ENCODE measurements at regions not wholly inside any gene's neighbourhood (a gene's known extent, or its start where the extent isn't known, plus 50 kb on each side); places are given as distances from the start of the nearest gene placed in this dataset.

- TF ChIP-seq CTCF (IDR thresholded peaks at IDR 0.05; ENCODE audit: low read depth, low read length), result no peak
- no peak overlapping the region for H3K4me3 ChIP-seq (ENCODE audit: low read depth, low read length)
Observed at GRCh38 chr14:85241022-85241855, 288.7 kb upstream of the FLRT2 start.

GRCh38 chr14:85242666-85243065, 287.3 kb upstream of the FLRT2 start:
- no peak overlapping the region for H3K4me3 ChIP-seq (ENCODE audit: low read depth, low read length)
- TF ChIP-seq CTCF (IDR thresholded peaks at IDR 0.05; ENCODE audit: low read depth, low read length), result no peak

- TF ChIP-seq CTCF (IDR thresholded peaks at IDR 0.05; ENCODE audit: low read depth, low read length), result no peak
- no peak overlapping the region for H3K4me3 ChIP-seq (ENCODE audit: low read depth, low read length)
Observed at GRCh38 chr14:85243321-85243720, 286.6 kb upstream of the FLRT2 start.

GRCh38 chr14:85247071-85247470, 282.9 kb upstream of the FLRT2 start:
- no peak overlapping the region for H3K4me3 ChIP-seq (ENCODE audit: low read depth, low read length)
- TF ChIP-seq CTCF (IDR thresholded peaks at IDR 0.05; ENCODE audit: low read depth, low read length), result no peak

GRCh38 chr14:85248881-85249635, 280.9 kb upstream of the FLRT2 start:
- no peak overlapping the region for H3K4me3 ChIP-seq (ENCODE audit: low read depth, low read length)
- TF ChIP-seq CTCF (IDR thresholded peaks at IDR 0.05; ENCODE audit: low read depth, low read length), result no peak

- no peak for TF ChIP-seq CTCF (IDR thresholded peaks at IDR 0.05; ENCODE audit: low read depth, low read length)
- H3K4me3 ChIP-seq (ENCODE audit: low read depth, low read length), result no peak overlapping the region
Observed at GRCh38 chr14:85250414-85251189, 279.3 kb upstream of the FLRT2 start.

Data from WI38 (cell line).